ENCODE measurements at regions not wholly inside any gene's neighbourhood (a gene's known extent, or its start where the extent isn't known, plus 50 kb on each side); places are given as distances from the start of the nearest gene placed in this dataset.

GRCh38 chr14:39726563-39726962, 294.3 kb upstream of the FBXO33 start:
- no peak for DNase-seq (ENCODE audit: low read depth)
- no peak overlapping the region for H3K4me3 ChIP-seq (ENCODE audit: low read length)
- H3K36me3 ChIP-seq (ENCODE audit: control insufficient read depth, insufficient read depth, low read length, severe bottlenecking): no peaks in the 10 kb centered on the region
- no peak overlapping the region for H3K9ac ChIP-seq (ENCODE audit: low read length)
- H3K4me1 ChIP-seq (ENCODE audit: control insufficient read depth, insufficient read depth, low read length): no peaks in the 10 kb centered on the region
- H3K27me3 ChIP-seq (replicated peaks; ENCODE audit: control insufficient read depth, insufficient read depth, low read length): no peaks in the 10 kb centered on the region
- no peaks in the 10 kb centered on the region for H3K9me3 ChIP-seq (ENCODE audit: control insufficient read depth, low read length)

- Histone ChIP-seq H3K27me3 (replicated peaks; ENCODE audit: control insufficient read depth, insufficient read depth, low read length) (no peaks in the 10 kb centered on the region), H3K4me3 (ENCODE audit: low read length) (no peak overlapping the region), H3K9me3 (ENCODE audit: control insufficient read depth, low read length) (no peaks in the 10 kb centered on the region), H3K9ac (ENCODE audit: low read length) (no peak overlapping the region), H3K36me3 (ENCODE audit: control insufficient read depth, insufficient read depth, low read length, severe bottlenecking) (no peaks in the 10 kb centered on the region), H3K4me1 (ENCODE audit: control insufficient read depth, insufficient read depth, low read length) (no peaks in the 10 kb centered on the region)
- no peak for DNase-seq (ENCODE audit: low read depth)
Measured at GRCh38 chr14:39722547-39723273, 290.5 kb upstream of the FBXO33 start.

GRCh38 chr14:39716987-39717570, 284.8 kb upstream of the FBXO33 start:
- H3K4me3 ChIP-seq (ENCODE audit: low read length): no peak overlapping the region
- H3K4me1 ChIP-seq (ENCODE audit: control insufficient read depth, insufficient read depth, low read length): no peaks in the 10 kb centered on the region
- no peaks in the 10 kb centered on the region for H3K36me3 ChIP-seq (ENCODE audit: control insufficient read depth, insufficient read depth, low read length, severe bottlenecking)
- H3K9me3 ChIP-seq (ENCODE audit: control insufficient read depth, low read length): no peaks in the 10 kb centered on the region
- no peaks in the 10 kb centered on the region for H3K27me3 ChIP-seq (replicated peaks; ENCODE audit: control insufficient read depth, insufficient read depth, low read length)
- no peak for DNase-seq (ENCODE audit: low read depth)
- no peak overlapping the region for H3K9ac ChIP-seq (ENCODE audit: low read length)

- Histone ChIP-seq H3K36me3 (ENCODE audit: control insufficient read depth, insufficient read depth, low read length, severe bottlenecking) (no peaks in the 10 kb centered on the region), H3K9me3 (ENCODE audit: control insufficient read depth, low read length) (peaks cover 6% of the 10 kb centered on the region), H3K4me3 (ENCODE audit: low read length) (no peak overlapping the region), H3K27me3 (replicated peaks; ENCODE audit: control insufficient read depth, insufficient read depth, low read length) (no peaks in the 10 kb centered on the region), H3K9ac (ENCODE audit: low read length) (no peak overlapping the region), H3K4me1 (ENCODE audit: control insufficient read depth, insufficient read depth, low read length) (no peaks in the 10 kb centered on the region)
- no peak for DNase-seq (ENCODE audit: low read depth)
Measured at GRCh38 chr14:39712293-39712999, 280.2 kb upstream of the FBXO33 start.

GRCh38 chr14:39704594-39704993, 272.4 kb upstream of the FBXO33 start:
- Histone ChIP-seq H3K9ac (ENCODE audit: low read length) (no peak overlapping the region), H3K36me3 (ENCODE audit: control insufficient read depth, insufficient read depth, low read length, severe bottlenecking) (no peaks in the 10 kb centered on the region), H3K27me3 (replicated peaks; ENCODE audit: control insufficient read depth, insufficient read depth, low read length) (no peaks in the 10 kb centered on the region), H3K4me3 (ENCODE audit: low read length) (no peak overlapping the region), H3K9me3 (ENCODE audit: control insufficient read depth, low read length) (no peaks in the 10 kb centered on the region), H3K4me1 (ENCODE audit: control insufficient read depth, insufficient read depth, low read length) (no peaks in the 10 kb centered on the region)
- DNase-seq (ENCODE audit: low read depth): no peak

- Histone ChIP-seq H3K36me3 (ENCODE audit: control insufficient read depth, insufficient read depth, low read length, severe bottlenecking) (no peaks in the 10 kb centered on the region), H3K9ac (ENCODE audit: low read length) (no peak overlapping the region), H3K4me3 (ENCODE audit: low read length) (no peak overlapping the region), H3K27me3 (replicated peaks; ENCODE audit: control insufficient read depth, insufficient read depth, low read length) (no peaks in the 10 kb centered on the region), H3K9me3 (ENCODE audit: control insufficient read depth, low read length) (no peaks in the 10 kb centered on the region), H3K4me1 (ENCODE audit: control insufficient read depth, insufficient read depth, low read length) (no peaks in the 10 kb centered on the region)
- no peak for DNase-seq (ENCODE audit: low read depth)
Measured at GRCh38 chr14:39694341-39694740, 262.1 kb upstream of the FBXO33 start.

GRCh38 chr14:39683691-39684260, 251.5 kb upstream of the FBXO33 start:
- Histone ChIP-seq H3K4me3 (ENCODE audit: low read length) (no peak overlapping the region), H3K9ac (ENCODE audit: low read length) (no peak overlapping the region), H3K9me3 (ENCODE audit: control insufficient read depth, low read length) (no peaks in the 10 kb centered on the region), H3K27me3 (replicated peaks; ENCODE audit: control insufficient read depth, insufficient read depth, low read length) (no peaks in the 10 kb centered on the region), H3K36me3 (ENCODE audit: control insufficient read depth, insufficient read depth, low read length, severe bottlenecking) (no peaks in the 10 kb centered on the region), H3K4me1 (ENCODE audit: control insufficient read depth, insufficient read depth, low read length) (no peaks in the 10 kb centered on the region)
- no peak for DNase-seq (ENCODE audit: low read depth)

GRCh38 chr14:39682582-39682981, 250.3 kb upstream of the FBXO33 start:
- Histone ChIP-seq H3K36me3 (ENCODE audit: control insufficient read depth, insufficient read depth, low read length, severe bottlenecking) (no peaks in the 10 kb centered on the region), H3K9me3 (ENCODE audit: control insufficient read depth, low read length) (no peaks in the 10 kb centered on the region), H3K4me3 (ENCODE audit: low read length) (no peak overlapping the region), H3K4me1 (ENCODE audit: control insufficient read depth, insufficient read depth, low read length) (no peaks in the 10 kb centered on the region), H3K27me3 (replicated peaks; ENCODE audit: control insufficient read depth, insufficient read depth, low read length) (no peaks in the 10 kb centered on the region), H3K9ac (ENCODE audit: low read length) (no peak overlapping the region)
- DNase-seq (ENCODE audit: low read depth): no peak

- H3K27me3 ChIP-seq (replicated peaks; ENCODE audit: control insufficient read depth, insufficient read depth, low read length): no peaks in the 10 kb centered on the region
- no peaks in the 10 kb centered on the region for H3K9me3 ChIP-seq (ENCODE audit: control insufficient read depth, low read length)
- no peaks in the 10 kb centered on the region for H3K4me1 ChIP-seq (ENCODE audit: control insufficient read depth, insufficient read depth, low read length)
- H3K9ac ChIP-seq (ENCODE audit: low read length): no peak overlapping the region
- no peak overlapping the region for H3K4me3 ChIP-seq (ENCODE audit: low read length)
- DNase-seq (ENCODE audit: low read depth): no peak
- no peaks in the 10 kb centered on the region for H3K36me3 ChIP-seq (ENCODE audit: control insufficient read depth, insufficient read depth, low read length, severe bottlenecking)
Measured at GRCh38 chr14:39681782-39682399, 249.7 kb upstream of the FBXO33 start.

- Histone ChIP-seq H3K9ac (ENCODE audit: low read length) (no peak overlapping the region), H3K4me3 (ENCODE audit: low read length) (no peak overlapping the region), H3K36me3 (ENCODE audit: control insufficient read depth, insufficient read depth, low read length, severe bottlenecking) (no peaks in the 10 kb centered on the region), H3K27me3 (replicated peaks; ENCODE audit: control insufficient read depth, insufficient read depth, low read length) (no peaks in the 10 kb centered on the region), H3K4me1 (ENCODE audit: control insufficient read depth, insufficient read depth, low read length) (no peaks in the 10 kb centered on the region), H3K9me3 (ENCODE audit: control insufficient read depth, low read length) (no peaks in the 10 kb centered on the region)
- no peak for DNase-seq (ENCODE audit: low read depth)
Measured at GRCh38 chr14:39680777-39681176, 248.5 kb upstream of the FBXO33 start.

GRCh38 chr14:39673734-39674133, 241.5 kb upstream of the FBXO33 start:
- H3K9ac ChIP-seq (ENCODE audit: low read length): no peak overlapping the region
- H3K27me3 ChIP-seq (replicated peaks; ENCODE audit: control insufficient read depth, insufficient read depth, low read length): no peaks in the 10 kb centered on the region
- no peak for DNase-seq (ENCODE audit: low read depth)
- peaks cover 4% of the 10 kb centered on the region for H3K4me1 ChIP-seq (ENCODE audit: control insufficient read depth, insufficient read depth, low read length)
- no peaks in the 10 kb centered on the region for H3K36me3 ChIP-seq (ENCODE audit: control insufficient read depth, insufficient read depth, low read length, severe bottlenecking)
- no peak overlapping the region for H3K4me3 ChIP-seq (ENCODE audit: low read length)
- no peaks in the 10 kb centered on the region for H3K9me3 ChIP-seq (ENCODE audit: control insufficient read depth, low read length)

Measured in adipocyte (in vitro differentiated cells).